GM18909 (cell line): ENCODE measurements at regions not wholly inside any gene's neighbourhood (a gene's known extent, or its start where the extent isn't known, plus 50 kb on each side); places are given as distances from the start of the nearest gene placed in this dataset.
A peak's percentile ranks its signal among the peaks of the same experiment; 100 is the strongest.
"Not testable (repeated sequence)": the region's sequence is repeated elsewhere in the genome, so short reads cannot be mapped to it uniquely, and the experiment has no call there.

Source experiments
- ATAC-seq: cut with Tn5 transposase; IDR thresholded peaks from one replicate; pipeline ENCODE4 v1.9.1; 2021; ENCODE audit warnings: mild to moderate bottlenecking; ENCODE audit not compliant: unreplicated experiment, poor library complexity

DNA sequence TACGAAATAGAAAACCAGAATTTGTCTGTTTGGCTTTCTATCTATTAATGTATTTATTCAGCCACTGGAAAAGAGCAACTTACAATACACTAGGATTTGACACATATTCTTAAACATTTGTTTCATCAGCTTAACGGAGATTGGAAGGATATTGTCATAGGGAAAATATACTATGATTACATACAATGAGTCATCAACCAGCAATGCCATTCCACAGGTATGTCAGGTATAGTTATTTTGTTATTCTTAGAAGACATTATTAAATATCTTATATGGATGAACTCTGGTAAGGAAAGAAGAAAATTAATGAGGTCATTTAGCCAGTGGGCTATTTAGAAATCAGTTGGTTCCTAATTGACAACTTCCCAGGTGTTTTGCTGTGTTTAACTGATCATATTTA lies 926.6 kb downstream of the STIM2 start:
- ATAC-seq: no peak

DNA sequence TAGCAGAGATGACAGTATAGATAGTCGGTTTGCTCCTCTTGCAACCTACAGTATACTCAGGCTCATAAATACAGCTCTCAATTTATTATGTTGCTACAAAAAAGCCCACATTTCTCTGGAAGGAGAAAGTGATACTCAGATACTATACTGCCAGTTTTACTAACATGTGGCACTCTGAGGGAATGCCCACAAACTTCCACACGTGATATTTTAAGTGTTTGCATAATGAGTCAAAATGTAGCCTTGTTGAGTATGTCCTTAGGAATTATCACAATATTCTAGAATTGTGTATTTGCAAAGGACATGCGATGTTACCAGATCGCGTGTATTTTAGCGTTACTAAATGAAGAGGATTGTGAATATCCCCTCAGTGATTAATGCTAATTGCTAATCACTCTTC lies 929.1 kb downstream of the STIM2 start:
- ATAC-seq: no peak

DNA sequence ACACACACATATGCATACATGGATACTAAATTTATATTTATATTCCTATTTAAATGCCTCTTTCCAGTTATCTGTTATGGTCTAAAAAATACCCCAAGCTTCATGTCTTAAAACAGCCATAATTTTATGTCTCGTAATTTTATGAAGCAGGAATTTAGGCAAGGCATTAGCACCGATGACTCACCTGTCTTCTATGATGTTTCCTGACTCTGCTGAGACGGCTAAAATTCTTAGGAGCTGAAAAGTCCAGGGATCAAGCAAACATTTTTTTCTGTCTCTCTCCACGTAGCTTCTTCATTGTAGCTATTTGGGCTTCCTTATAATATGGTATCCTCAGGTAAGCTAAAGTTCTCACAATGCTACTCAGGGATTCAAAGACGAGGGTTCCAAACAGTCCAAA lies 930.3 kb downstream of the STIM2 start:
- no peak for ATAC-seq

DNA sequence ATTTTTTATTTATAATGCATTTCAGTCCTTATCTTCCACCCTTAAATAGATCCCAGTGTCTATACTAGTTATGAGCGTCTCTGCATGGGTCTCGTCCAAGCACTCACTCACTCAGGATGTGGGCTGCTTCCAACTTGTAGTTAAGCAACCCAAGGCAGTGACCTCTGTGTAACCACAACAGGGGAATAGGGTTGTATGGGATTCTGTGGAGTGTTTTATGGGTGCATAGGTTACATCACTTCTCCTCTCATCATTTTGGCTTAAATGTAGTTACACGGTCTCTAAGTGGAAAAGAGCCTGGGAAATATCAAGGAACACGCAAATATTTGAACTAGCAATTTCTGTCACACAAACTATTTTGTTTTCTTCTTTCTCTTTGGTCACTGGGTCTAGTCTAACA lies 931.0 kb downstream of the STIM2 start:
- no peak for ATAC-seq

DNA sequence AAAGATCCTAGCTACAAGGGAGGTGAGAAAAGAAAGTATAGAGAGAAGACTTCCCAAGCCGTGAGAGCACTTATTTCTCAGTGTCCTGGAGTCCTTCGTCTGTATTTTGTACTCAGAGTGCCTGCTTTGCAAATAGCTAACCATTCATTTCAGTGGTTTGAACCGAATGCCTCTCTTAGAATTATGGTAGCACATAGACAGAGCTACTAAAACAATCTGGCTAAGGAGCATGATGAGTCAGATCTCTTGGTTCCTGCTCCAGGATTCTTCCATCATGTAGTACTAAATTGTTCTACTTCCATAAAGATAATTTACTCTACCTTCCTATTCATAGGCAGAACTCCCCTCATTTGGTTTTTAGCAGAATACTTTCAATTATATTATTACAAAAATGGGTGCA lies 946.6 kb downstream of the STIM2 start:
- no peak for ATAC-seq

DNA sequence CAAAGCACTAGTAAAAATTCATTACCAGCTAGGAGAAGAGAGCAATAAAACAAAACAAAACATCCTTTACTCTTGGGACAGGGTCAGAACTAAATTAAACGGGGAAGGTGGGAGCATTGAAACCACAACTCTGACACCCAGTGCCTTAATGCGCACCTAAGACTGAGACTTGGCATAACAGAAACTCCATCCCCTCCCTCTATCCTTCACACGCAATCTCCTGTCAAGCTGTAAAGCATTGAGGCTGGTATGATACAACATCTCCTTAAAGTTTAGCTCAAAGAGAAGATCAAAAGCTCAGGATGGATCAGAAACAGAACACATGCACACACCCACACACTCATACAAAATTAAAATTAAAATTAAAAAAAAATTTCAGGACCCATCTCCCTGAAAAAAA lies 951.3 kb downstream of the STIM2 start:
- no peak for ATAC-seq

DNA sequence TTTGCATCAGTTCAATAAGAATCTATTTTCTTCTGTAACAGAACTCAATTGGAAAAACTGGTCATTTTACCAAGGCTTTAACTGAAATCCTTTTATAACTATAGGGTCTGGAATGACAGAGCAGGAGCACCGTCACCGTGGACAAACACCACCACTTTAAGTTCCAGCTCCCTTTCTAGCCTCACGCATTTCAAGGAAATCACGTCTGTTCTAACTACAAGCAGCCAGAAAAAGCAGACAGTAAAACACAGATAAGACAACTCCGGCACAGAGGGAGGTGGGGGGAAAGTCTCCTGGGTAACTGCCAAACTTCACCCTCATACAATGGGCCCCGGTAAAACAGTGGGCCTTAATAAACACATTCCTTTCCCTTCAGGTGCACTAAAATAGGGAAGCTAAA lies 952.6 kb downstream of the STIM2 start:
- not testable (repeated sequence) for ATAC-seq

DNA sequence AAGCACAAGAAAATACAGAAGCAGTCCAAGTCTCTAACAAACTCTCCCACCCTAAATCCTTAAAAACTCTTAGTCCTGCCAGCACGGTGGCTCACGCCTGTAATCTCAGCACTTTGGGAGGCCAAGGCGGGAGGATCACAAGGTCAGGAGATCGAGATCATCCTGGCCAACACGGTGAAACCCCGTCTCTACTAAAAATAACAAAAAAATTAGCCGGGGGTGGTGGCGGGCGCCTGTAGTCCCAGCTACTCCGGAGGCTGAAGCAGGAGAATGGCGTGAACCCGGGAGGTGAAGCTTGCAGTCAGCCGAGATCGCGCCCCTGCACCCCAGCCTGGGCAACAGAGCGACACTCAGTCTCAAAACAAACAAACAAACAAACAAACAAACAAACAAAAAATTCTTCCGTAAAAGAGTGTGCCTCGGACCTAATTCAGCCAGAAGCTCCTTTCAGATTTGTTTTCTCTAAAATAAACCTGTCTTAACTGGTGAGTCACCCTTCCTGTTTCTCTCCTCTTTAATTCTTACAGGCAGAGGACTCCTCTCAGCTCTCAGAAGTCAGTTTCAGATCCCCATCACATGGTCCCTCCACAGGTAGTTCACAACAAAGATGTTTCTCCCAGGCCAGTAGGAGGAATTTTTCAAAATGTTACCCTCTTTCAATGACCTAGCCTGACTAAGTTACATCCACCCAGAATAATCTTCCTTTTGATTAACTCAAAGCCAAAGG lies 953.2 kb downstream of the STIM2 start:
- ATAC-seq: not testable (repeated sequence)

DNA sequence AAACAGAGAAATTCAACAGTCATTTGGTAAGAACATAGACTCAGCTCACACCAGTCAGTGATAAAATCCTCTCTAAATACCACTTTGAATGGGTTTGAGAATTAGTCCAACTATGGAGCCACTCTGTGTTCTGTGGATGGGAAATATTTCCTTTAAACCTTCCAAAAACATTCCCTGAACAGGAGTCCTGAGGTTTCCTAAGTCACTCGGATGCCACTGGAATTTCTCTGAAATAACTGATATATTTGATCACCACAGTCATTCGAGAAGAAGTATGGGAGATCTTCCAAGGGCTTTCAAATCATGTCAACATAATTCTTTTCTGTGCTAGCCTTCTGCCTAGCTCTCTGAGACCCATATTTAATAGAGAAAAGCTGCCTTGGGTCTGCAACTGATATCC lies 958.6 kb downstream of the STIM2 start:
- ATAC-seq: no peak

DNA sequence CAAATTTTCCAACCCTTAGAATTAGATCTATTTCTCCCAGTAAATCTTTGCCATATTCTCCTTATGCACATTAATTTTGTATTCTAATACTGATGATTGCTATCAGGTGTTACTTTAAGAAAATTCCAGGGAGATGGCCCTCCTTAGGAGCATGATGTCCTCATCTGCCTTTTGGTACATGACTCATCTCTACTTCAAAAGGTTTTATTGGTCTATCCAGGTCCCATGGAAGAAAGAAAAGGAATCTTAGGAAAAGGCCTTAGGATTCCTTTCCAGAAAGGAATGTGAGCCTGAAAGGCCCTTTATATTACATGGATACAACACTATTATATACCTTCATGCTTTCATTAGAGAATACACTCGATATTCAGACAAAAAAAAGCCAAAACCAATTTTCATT lies 968.2 kb downstream of the STIM2 start:
- ATAC-seq: no peak

DNA sequence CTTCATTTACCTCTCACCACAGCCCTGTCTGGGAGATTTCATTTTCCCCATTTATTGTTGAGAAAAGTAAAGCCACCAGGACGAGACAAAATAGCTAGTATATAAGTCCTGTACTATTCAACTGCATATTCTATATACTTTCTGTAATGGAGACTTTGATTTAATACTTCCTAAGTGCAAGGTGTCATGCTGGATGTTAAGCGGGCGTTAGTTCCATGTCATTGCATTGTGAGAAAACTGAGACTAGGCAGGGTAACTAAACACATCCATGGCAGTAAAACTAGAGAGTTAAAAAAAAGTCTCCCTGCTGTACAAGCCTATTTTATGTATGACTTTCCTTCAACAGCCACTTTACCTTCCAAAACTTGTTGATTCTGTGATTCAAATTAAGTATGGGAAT lies 969.6 kb downstream of the STIM2 start:
- no peak for ATAC-seq

DNA sequence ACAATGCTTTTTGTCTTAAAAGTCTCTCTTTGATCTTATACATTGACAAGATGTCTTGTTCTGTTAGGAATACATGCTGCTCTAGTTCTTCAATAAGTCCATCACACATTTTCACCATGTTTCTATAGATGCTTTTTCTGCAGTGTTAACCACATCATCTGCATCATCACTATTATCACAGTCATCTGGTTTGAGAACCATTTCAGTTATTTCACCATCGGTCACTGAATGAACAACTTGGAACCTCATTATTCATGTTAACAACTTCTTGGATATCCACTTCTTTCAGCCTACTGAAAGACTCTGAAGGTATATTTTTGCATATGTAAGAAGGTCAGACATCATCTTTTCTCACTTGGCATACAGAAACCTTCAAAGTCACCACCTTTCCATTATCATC lies 975.2 kb downstream of the STIM2 start:
- ATAC-seq: no peak

DNA sequence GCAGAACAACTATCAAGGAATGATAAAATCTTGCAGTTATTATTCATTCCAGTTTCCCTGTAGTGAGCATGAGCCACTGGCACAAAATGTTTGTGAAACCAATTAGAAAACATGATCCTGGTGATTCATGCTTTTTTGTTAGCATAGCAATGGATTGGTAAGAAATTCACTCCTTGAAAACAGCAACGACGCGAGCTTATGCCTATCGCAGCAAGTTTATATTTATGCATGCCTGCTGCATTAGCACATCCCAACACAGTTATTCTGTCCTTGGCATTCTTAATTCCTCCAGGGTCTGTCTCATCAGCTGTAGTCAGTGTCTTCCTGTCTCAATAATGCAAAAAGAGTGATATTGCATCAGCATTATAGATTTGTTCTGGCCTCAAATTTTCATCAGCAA lies 975.9 kb downstream of the STIM2 start:
- ATAC-seq: no peak

DNA sequence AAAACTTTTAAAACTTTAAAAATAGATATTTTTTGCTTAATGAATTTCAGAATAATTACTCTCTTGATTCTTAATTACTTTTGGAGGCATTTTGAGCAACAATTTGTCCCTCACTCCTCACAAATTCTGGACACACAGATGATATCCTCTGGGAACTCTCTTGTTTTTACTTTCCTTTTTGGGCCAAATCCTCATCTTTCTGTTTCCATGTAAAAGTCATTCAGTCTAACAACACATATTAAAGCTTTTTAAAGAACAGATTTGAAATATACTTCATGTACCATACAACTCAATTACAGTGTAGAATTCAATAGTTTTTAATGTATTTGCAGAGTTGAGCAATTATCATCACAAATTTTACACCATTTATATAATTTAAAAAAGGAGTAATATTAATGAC lies 983.1 kb downstream of the STIM2 start:
- ATAC-seq: no peak

DNA sequence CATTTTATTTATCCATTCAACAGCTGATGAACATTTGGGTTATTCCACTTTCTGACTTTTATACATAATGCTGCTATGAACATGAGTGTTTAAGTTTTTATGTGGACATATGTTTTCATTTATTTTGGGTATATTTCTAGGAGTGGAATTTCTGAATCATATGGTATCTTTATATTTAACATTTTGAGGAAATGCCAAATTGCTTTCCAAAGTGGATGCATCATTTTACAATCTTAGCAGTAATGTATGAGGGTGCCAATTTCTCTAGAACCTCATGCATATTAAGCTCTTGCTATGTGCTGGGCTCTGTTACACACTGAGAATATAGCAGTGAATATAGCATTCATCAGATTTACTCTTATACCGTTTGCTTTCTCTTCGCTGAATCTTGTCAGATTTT lies 983.7 kb downstream of the STIM2 start:
- ATAC-seq: no peak

DNA sequence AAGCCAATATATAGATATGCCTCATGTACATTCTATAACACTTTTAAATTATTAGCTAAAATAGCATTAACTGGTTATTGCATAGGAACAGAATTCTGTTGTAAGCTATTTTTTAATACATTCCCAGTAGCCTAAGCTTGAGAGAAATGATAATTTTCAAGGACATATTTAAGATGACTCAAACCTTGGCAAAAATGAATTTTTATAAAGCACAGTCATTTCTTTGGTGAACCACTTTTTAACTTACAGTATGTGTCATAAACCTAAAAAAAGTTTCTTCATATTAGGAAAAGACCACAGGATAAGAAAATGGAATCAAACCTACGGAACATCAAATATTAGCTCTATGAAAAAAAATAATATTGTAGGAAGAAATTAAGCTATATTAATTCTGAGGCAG lies 986.3 kb downstream of the STIM2 start:
- no peak for ATAC-seq

DNA sequence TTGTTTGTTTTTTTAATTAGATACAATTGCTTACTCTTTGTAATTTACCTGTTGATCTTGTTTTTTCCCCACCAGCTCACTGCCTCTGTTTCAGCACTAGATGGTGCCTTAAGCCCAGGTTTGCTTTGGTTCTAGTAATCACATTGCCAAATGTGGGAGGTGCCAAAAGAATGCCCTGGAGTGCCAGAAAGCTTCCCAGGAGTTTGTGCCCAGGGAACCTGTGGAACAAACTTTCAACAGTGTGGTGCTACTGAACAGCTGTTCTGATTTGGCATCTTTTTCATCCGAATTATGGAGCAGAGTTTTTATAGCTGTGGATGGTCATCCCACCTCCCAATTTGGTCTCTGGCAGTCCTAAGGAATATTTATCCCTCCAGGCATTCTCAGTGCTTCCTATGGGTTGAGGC lies 1000.7 kb downstream of the STIM2 start:
- no peak for ATAC-seq

DNA sequence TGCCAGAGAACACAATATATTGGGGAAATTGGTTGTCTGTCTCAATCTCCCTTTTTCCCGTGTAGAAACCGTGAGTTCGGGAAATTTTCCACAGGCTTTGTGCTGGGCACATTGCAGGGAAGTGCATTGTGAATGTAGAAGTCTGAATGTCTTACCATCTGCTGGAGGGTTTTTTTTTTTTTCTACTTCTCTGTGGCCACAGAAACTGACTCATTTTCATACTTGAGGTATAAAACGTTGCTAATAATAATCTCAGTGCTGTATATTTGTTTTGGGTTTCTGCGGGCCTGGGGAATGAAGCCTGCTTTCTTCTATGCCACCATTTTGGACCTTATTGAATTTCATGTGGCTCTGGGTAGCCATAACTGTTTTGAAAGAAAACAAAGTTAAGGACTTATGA lies 1001.2 kb downstream of the STIM2 start:
- peak; percentile 87 for ATAC-seq

DNA sequence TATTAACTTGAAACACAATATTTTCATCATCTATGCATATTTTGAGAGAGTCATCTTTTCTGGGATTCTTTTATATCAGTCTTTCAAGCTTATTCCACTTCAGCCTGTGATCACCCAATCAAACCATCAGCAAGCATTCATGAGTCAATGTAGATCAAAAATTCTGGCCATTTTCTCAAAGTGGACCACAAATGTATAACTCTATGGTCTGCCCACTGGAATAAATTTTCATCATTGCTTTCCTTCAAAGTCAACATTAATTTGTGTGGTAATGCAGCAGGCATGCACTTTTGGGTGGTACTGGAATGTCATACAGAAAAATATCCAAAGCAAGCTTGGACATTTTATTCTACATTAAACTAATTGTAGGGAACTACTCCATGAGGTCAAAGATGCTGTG lies 1013.0 kb downstream of the STIM2 start:
- ATAC-seq: no peak

DNA sequence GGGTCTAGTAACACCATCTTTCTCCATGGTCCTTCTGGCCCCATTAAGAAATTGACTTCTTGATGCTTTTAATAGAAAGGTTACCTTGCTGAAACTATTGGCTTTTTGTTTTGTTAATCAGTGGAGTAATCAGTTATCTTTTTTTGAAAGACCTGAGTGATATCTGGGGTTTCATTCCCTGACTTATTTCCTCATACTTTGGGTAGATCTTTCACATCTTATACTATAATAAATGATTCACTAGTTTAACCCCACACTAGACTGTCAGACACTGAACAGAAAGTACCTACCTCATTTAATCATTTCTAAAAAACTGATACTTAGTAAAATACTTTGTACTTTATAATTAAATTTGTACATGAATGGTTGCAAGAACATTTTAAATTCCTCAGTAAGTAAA lies 1021.1 kb downstream of the STIM2 start:
- ATAC-seq: peak; percentile 78

DNA sequence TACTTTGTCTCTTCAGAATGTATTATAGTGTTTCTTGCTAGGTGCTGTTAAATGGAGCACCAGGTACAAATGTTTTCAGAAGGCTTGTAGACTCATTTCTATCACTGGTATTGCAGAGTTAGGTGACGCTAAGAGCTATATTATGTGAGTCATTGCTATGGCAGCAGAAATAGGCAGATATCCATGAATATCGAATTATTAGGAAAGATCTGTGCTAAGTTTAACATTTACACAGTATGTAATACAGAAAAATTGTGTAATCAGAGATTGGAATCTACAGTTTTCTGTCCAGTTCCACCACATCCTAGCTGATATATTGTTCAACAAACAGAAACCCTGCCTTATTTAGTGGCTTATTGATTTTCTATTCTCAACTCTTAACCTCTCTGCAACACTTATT lies 1025.5 kb downstream of the STIM2 start:
- no peak for ATAC-seq

DNA sequence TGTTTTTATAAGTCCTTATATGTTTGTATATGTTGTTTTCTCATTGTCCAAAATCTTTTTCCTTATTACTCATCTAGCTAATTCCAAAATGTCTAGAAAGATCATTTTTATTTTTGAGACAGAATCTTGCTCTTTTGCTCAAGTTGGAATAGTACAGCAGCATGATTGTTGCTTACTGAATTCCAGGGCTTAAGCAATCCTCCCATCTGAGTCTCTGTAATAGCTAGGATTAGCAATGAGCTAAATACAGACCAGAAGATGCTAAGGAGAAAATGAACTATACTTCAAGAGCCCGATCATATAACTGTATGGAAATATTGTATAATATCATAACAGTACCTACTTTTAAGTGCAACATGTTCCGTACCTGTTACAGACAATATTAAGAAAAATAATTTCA lies 1027.0 kb downstream of the STIM2 start:
- no peak for ATAC-seq

DNA sequence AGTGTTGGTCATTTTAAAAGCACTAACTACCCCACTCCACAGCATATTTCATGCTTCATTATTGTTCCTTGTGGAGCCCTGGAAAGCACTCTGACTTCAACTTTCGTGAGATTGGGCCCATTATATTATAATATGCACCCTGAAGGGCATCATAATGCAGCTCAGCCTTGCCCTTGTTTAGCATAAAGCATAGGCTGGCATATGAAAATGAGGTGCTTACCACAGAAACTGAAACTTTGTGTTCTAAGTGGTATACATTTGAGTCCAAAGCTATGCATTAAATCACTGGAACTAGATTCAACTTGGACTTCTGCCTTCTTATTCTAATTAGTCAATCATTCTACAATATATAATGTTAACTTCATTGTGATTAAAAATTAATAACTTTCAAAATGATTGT lies 1027.9 kb downstream of the STIM2 start:
- ATAC-seq: no peak
